IMR-90 (cell line): ENCODE measurements at regions not wholly inside any gene's neighbourhood (a gene's known extent, or its start where the extent isn't known, plus 50 kb on each side); places are given as distances from the start of the nearest gene placed in this dataset.

Source experiments
- ATAC-seq: fragments of 200-7000 bp; cut with Tn5 transposase; 2 replicates; pipeline ENCODE4 v1.9.1; 2020; ENCODE audit warnings: low read depth, mild to moderate bottlenecking, moderate library complexity
- BruUV-seq: library from RNA; stranded (reverse); fragments of 400-500 nt; replicated peaks from 2 replicates; lab custom pipeline; 2021; lab: Mats Ljungman, UMichigan
- CTCF ChIA-PET: fragments of 300-600 bp; formaldehyde crosslinking; extraction: SDS; loops from one replicate; lab custom pipeline; 2021; ENCODE audit warnings: antibody characterized with exemption; lab: Yijun Ruan, JAX
- POLR2A ChIA-PET: fragments of 300-600 bp; sonication (Branson Sonifier 250); formaldehyde crosslinking; loops from one replicate; lab custom pipeline; 2022; ENCODE audit warnings: antibody characterized with exemption; ENCODE audit not compliant: unreplicated experiment; lab: Charles Lee
- DNase-seq: peaks from one replicate; pipeline ENCODE4 v3.0.0; 2013
- H2AFZ ChIP-seq: replicated peaks from 2 replicates; pipeline ENCODE3; 2013; ENCODE audit warnings: low read length, mild to moderate bottlenecking; ENCODE audit not compliant: poor library complexity
- H2AK5ac ChIP-seq: 2 replicates; pipeline ENCODE4 v1.6.1; 2013; ENCODE audit warnings: low read depth, low read length, inconsistent platforms
- H2AK9ac ChIP-seq: replicated peaks from 2 replicates; pipeline ENCODE3; 2013; ENCODE audit warnings: mild to moderate bottlenecking, low read depth, low read length, moderate library complexity; ENCODE audit not compliant: poor library complexity
- H2BK120ac ChIP-seq: 2 replicates; pipeline ENCODE4 v1.6.1; 2013; ENCODE audit warnings: low read depth, low read length, inconsistent platforms
- H2BK15ac ChIP-seq: 3 replicates; pipeline ENCODE4 v1.6.1; 2013; ENCODE audit warnings: low read depth, low read length, inconsistent platforms
- H2BK20ac ChIP-seq: 2 replicates; pipeline ENCODE4 v1.6.1; 2013; ENCODE audit warnings: low read depth, mild to moderate bottlenecking, inconsistent platforms, low read length, moderate library complexity
- H2BK5ac ChIP-seq: 2 replicates; pipeline ENCODE4 v1.6.1; 2013; ENCODE audit warnings: mild to moderate bottlenecking, low read depth, low read length, inconsistent platforms; ENCODE audit not compliant: poor library complexity, severe bottlenecking
- H3K14ac ChIP-seq: replicated peaks from 2 replicates; pipeline ENCODE4 v1.6.1; 2013; ENCODE audit warnings: low read depth, low read length, inconsistent platforms
- H3K18ac ChIP-seq: 2 replicates; pipeline ENCODE4 v1.6.1; 2013; ENCODE audit warnings: low read depth, low read length, control low read depth
- H3K23ac ChIP-seq: 2 replicates; pipeline ENCODE4 v1.6.1; 2013; ENCODE audit warnings: low read depth, low read length, inconsistent platforms
- H3K27ac ChIP-seq: 2 replicates; pipeline ENCODE4 v1.5.1; 2013; ENCODE audit warnings: mild to moderate bottlenecking, control low read depth, low read length; ENCODE audit not compliant: insufficient read depth
- H3K27me3 ChIP-seq: 2 replicates; pipeline ENCODE4 v1.6.1; 2013; ENCODE audit warnings: low read length; ENCODE audit not compliant: control insufficient read depth, insufficient read depth
- H3K36me3 ChIP-seq: 2 replicates; pipeline ENCODE4 v1.6.1; 2013; ENCODE audit warnings: low read length, mixed read lengths; ENCODE audit not compliant: control insufficient read depth, insufficient read depth
- H3K4ac ChIP-seq: 2 replicates; pipeline ENCODE4 v1.6.1; 2013; ENCODE audit warnings: low read depth, low read length, inconsistent platforms
- H3K4me1 ChIP-seq: 2 replicates; pipeline ENCODE4 v1.6.1; 2013; ENCODE audit warnings: low read length, mixed read lengths; ENCODE audit not compliant: control insufficient read depth, insufficient read depth
- H3K4me2 ChIP-seq: 2 replicates; pipeline ENCODE4 v1.6.1; 2013; ENCODE audit warnings: low read depth, mild to moderate bottlenecking, control low read depth, low read length, moderate library complexity
- H3K4me3 ChIP-seq: 2 replicates; pipeline ENCODE4 v1.5.1; 2013; ENCODE audit warnings: low read depth, mild to moderate bottlenecking, control low read depth, low read length, moderate library complexity; ENCODE audit not compliant: insufficient read depth
- H3K56ac ChIP-seq: 2 replicates; pipeline ENCODE4 v1.6.1; 2013; ENCODE audit warnings: low read length, inconsistent platforms; ENCODE audit not compliant: insufficient read depth; ENCODE audit errors: extremely low read depth
- H3K79me1 ChIP-seq, 2 experiments: 2 replicates each; pipeline ENCODE4 v1.6.1; 2013; ENCODE audit warnings: low read length in 2 of 2, inconsistent platforms in 1 of 2, low read depth in 1 of 2
- H3K9ac ChIP-seq: 2 replicates; pipeline ENCODE4 v1.6.1; 2013; ENCODE audit warnings: low read depth, low read length, control low read depth
- H3K9me1 ChIP-seq: 2 replicates; pipeline ENCODE4 v1.6.1; 2013; ENCODE audit warnings: low read length, inconsistent platforms; ENCODE audit not compliant: insufficient read depth
- H3K9me3 ChIP-seq: 2 replicates; pipeline ENCODE4 v1.6.1; 2013; ENCODE audit warnings: low read length; ENCODE audit not compliant: control insufficient read depth, insufficient read depth
- H4K20me1 ChIP-seq: 2 replicates; pipeline ENCODE4 v1.6.1; 2013; ENCODE audit warnings: low read length, inconsistent platforms; ENCODE audit not compliant: insufficient read depth
- H4K5ac ChIP-seq: 2 replicates; pipeline ENCODE4 v1.6.1; 2013; ENCODE audit warnings: mild to moderate bottlenecking, low read depth, low read length, control low read depth
- H4K8ac ChIP-seq, 2 experiments: 2 replicates each; pipeline ENCODE4 v1.6.1; 2013; ENCODE audit warnings: low read depth in 2 of 2, low read length in 2 of 2, control low read depth in 1 of 2, inconsistent platforms in 1 of 2
- H4K91ac ChIP-seq: 2 replicates; pipeline ENCODE4 v1.6.1; 2013; ENCODE audit warnings: low read depth, low read length, inconsistent platforms; ENCODE audit not compliant: insufficient read depth
- BHLHE40 ChIP-seq: fragments of 150-350 bp; IDR thresholded peaks from 2 replicates; pipeline ENCODE4 v1.6.1; 2016; ENCODE audit warnings: mild to moderate bottlenecking, low read depth, low read length
- CEBPB ChIP-seq: IDR thresholded peaks from 2 replicates; pipeline ENCODE4 v1.6.1; 2012; ENCODE audit warnings: low read depth, low read length, improper control_type of control experiment
- CHD1 ChIP-seq: IDR thresholded peaks from 2 replicates; pipeline ENCODE4 v1.6.1; 2012; ENCODE audit warnings: low read depth, low read length, improper control_type of control experiment
- MAFK ChIP-seq: IDR thresholded peaks from 2 replicates; pipeline ENCODE4 v1.6.1; 2012; ENCODE audit warnings: low read depth, low read length, improper control_type of control experiment
- MAZ ChIP-seq: IDR thresholded peaks from 2 replicates; pipeline ENCODE4 v1.6.1; 2012; ENCODE audit warnings: low read depth, mild to moderate bottlenecking, low read length, improper control_type of control experiment, moderate library complexity, borderline replicate concordance
- MXI1 ChIP-seq: IDR thresholded peaks from 2 replicates; pipeline ENCODE4 v1.6.1; 2012; ENCODE audit warnings: low read depth, mild to moderate bottlenecking, low read length, moderate library complexity, borderline replicate concordance
- NFE2L2 ChIP-seq: fragments of 150-350 bp; IDR thresholded peaks from 2 replicates; pipeline ENCODE4 v1.6.1; 2016; ENCODE audit warnings: low read depth, mild to moderate bottlenecking, low read length
- POLR2A ChIP-seq: IDR thresholded peaks from 2 replicates; pipeline ENCODE4 v1.6.1; 2012; ENCODE audit warnings: mild to moderate bottlenecking, low read depth, low read length
- RCOR1 ChIP-seq: IDR thresholded peaks from 2 replicates; pipeline ENCODE4 v1.6.1; 2012; ENCODE audit warnings: mild to moderate bottlenecking, low read length, improper control_type of control experiment; ENCODE audit not compliant: insufficient replicate concordance
- RFX5 ChIP-seq: IDR thresholded peaks from 2 replicates; pipeline ENCODE4 v1.8.0; 2012; ENCODE audit warnings: low read depth, mild to moderate bottlenecking, low read length, moderate library complexity
- SMC3 ChIP-seq: fragments of 150-350 bp; IDR thresholded peaks from 2 replicates; pipeline ENCODE4 v1.6.1; 2016; ENCODE audit warnings: low read depth, mild to moderate bottlenecking, antibody characterized with exemption, low read length, moderate library complexity
- WGBS, 2 experiments: methylation state at CpG; one replicate each; pipeline versions ENCODE4 v1.1.5 to v1.1.7; 2013; ENCODE audit warnings: missing lambda C conversion rate in 2 of 2; ENCODE audit not compliant: insufficient read length in 1 of 2; ENCODE audit errors: extremely low coverage in 2 of 2; 5-methylcytosine and 5-hydroxymethylcytosine counted together
- dilution Hi-C: fragments of 300-500 bp; cut with HindIII; formaldehyde crosslinking; loops from one replicate; pipeline ENCODE4 v1.14.3; 2018; ENCODE audit warnings: low sequenced_read_pairs; ENCODE audit not compliant: unreplicated experiment
- in situ Hi-C: fragments of 300-500 bp; cut with MboI; formaldehyde crosslinking; loops from 3 replicates; pipeline ENCODE4 v1.14.3; 2019; ENCODE audit warnings: low sequenced_read_pairs, inconsistent platforms, mixed read lengths
- intact Hi-C: fragments of 100-400 bp; cut with micrococcal nuclease; formaldehyde crosslinking; loops from 2 replicates; pipeline ENCODE4 v1.10.0; 2022
- TF ChIP-seq, protein P1 (sequence below): conservative IDR thresholded peaks from 2 replicates; pipeline ENCODE4 v1.5.1; 2012; ENCODE audit warnings: mild to moderate bottlenecking, low read depth, low read length, improper control_type of control experiment
- TF ChIP-seq, protein P2 (sequence below): fragments of 150-350 bp; IDR thresholded peaks from 2 replicates; pipeline ENCODE4 v1.6.1; 2016; ENCODE audit warnings: low read depth, mild to moderate bottlenecking, low read length, moderate library complexity, borderline replicate concordance

- peak overlapping the region; percentile 28; the same call in 1 of the 2 replicates for H3K4me2 ChIP-seq
- ChIA-PET CTCF (interaction anchor here (0.6 kb wide), 1 partner anchor 393 kb away, joined by 3 read pairs; no protein-coding TSS in a partner anchor), POLR2A (no interaction called here)
- no peak overlapping the region for H3K56ac ChIP-seq
- peak overlapping the region; percentile 76; the same call in 1 of the 2 replicates for H2BK20ac ChIP-seq
- dilution Hi-C loops: no loop called here
- peak overlapping the region; percentile 15 for H2BK5ac ChIP-seq
- peak overlapping the region; percentile 63 for H2BK120ac ChIP-seq
- peaks cover 14% of the 10 kb centered on the region for H3K9me1 ChIP-seq
- H3K18ac ChIP-seq: peak overlapping the region; percentile 22; the same call in 1 of the 2 replicates
- peaks cover 9% of the 10 kb centered on the region for H3K4me1 ChIP-seq
- WGBS, 2 experiments: no CpG with 5 or more reads among the region's 3 CpGs
- BruUV-seq: no TSS peak
- H3K27me3 ChIP-seq: no peaks in the 10 kb centered on the region
- no peak overlapping the region for H3K27ac ChIP-seq
- no peaks in the 10 kb centered on the region for H4K20me1 ChIP-seq
- H3K23ac ChIP-seq: peak overlapping the region; percentile 1; the same call in 1 of the 2 replicates
- peak overlapping the region in 1 of 2 experiments; percentile 33; a peak in 1 of 4 replicates for H4K8ac ChIP-seq
- H4K91ac ChIP-seq: no peak overlapping the region
- no peaks in the 10 kb centered on the region; the same call in 1 of the 2 replicates for H3K9me3 ChIP-seq
- ATAC-seq: peak; percentile 72
- DNase-seq: peak; percentile 55
- H3K14ac ChIP-seq: peak overlapping the region; percentile 76
- no peak overlapping the region for H2AK9ac ChIP-seq
- no peak overlapping the region for H2AK5ac ChIP-seq
- no peak overlapping the region; the same call in 1 of the 2 replicates for H3K9ac ChIP-seq
- in situ Hi-C loops: no loop called here
- no peaks in the 10 kb centered on the region for H3K36me3 ChIP-seq
- TF ChIP-seq POLR2A: no peak
- no peak for TF ChIP-seq MAZ
- no peak for TF ChIP-seq BHLHE40
- no peak for TF ChIP-seq SMC3
- TF ChIP-seq CEBPB: no peak
- no peak for TF ChIP-seq MXI1
- TF ChIP-seq, protein P1, sequence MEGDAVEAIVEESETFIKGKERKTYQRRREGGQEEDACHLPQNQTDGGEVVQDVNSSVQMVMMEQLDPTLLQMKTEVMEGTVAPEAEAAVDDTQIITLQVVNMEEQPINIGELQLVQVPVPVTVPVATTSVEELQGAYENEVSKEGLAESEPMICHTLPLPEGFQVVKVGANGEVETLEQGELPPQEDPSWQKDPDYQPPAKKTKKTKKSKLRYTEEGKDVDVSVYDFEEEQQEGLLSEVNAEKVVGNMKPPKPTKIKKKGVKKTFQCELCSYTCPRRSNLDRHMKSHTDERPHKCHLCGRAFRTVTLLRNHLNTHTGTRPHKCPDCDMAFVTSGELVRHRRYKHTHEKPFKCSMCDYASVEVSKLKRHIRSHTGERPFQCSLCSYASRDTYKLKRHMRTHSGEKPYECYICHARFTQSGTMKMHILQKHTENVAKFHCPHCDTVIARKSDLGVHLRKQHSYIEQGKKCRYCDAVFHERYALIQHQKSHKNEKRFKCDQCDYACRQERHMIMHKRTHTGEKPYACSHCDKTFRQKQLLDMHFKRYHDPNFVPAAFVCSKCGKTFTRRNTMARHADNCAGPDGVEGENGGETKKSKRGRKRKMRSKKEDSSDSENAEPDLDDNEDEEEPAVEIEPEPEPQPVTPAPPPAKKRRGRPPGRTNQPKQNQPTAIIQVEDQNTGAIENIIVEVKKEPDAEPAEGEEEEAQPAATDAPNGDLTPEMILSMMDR: no peak
- TF ChIP-seq RCOR1: no peak
- no peak for TF ChIP-seq NFE2L2
- no peak for TF ChIP-seq RFX5
- TF ChIP-seq MAFK: no peak
- TF ChIP-seq, protein P2, sequence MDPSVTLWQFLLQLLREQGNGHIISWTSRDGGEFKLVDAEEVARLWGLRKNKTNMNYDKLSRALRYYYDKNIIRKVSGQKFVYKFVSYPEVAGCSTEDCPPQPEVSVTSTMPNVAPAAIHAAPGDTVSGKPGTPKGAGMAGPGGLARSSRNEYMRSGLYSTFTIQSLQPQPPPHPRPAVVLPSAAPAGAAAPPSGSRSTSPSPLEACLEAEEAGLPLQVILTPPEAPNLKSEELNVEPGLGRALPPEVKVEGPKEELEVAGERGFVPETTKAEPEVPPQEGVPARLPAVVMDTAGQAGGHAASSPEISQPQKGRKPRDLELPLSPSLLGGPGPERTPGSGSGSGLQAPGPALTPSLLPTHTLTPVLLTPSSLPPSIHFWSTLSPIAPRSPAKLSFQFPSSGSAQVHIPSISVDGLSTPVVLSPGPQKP: no peak
- TF ChIP-seq CHD1: no peak
- H2BK15ac ChIP-seq: 0 out of 3 replicates have a peak overlapping the region, but pooled peaks have one; percentile 51
- H2AFZ ChIP-seq: peak overlapping the region; percentile 44
- no peaks in the 10 kb centered on the region for H3K79me1 ChIP-seq
- peak overlapping the region; percentile 21 for H3K4ac ChIP-seq
- no peak overlapping the region for H3K4me3 ChIP-seq
- intact Hi-C loops: loop anchor here (10.0 kb wide), 1 partner anchor 60 kb away; no protein-coding TSS in a partner anchor
- H4K5ac ChIP-seq: 0 out of 2 replicates have a peak overlapping the region, but pooled peaks have one; percentile 6
Measured at GRCh38 chr7:41134300-41135255, 568.3 kb downstream of the INHBA start.
